ENCODE measurements at regions not wholly inside any gene's neighbourhood (a gene's known extent, or its start where the extent isn't known, plus 50 kb on each side); places are given as distances from the start of the nearest gene placed in this dataset.
"Not testable (repeated sequence)": the region's sequence is repeated elsewhere in the genome, so short reads cannot be mapped to it uniquely, and the experiment has no call there.

DNA sequence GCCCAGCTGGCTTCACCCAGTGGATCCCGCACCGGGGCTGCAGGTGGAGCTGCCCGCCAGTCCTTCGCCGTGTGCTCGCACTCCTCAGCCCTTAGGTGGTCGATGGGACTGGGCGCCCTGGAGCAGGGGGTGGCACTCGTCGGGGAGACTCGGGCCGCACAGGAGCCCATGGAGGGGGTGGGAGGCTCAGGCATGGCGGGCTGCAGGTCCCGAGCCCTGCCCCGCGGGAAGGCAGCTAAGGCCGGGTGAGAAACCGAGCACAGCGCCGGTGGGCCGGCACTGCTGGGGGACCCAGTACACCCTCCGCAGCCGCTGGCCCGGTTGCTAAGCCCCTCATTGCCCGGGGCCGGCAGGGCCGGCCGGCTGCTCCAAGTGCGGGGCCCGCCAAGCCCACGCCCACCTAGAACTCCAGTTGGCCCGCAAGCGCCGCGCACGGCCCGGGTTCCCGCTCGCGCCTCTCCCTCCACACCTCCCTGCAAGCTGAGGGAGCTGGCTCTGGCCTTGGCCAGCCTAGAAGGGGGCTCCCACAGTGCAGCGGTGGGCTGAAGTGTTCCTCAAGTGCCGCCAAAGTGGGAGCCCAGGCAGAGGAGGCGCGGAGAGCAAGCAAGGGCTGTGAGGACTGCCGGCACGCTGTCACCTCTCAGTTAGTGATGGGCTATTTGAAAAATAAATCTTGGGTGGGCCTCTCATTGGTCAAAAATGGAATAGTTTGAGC is 411.2 kb upstream of the NOX3 start:
- TF ChIP-seq, protein P1, sequence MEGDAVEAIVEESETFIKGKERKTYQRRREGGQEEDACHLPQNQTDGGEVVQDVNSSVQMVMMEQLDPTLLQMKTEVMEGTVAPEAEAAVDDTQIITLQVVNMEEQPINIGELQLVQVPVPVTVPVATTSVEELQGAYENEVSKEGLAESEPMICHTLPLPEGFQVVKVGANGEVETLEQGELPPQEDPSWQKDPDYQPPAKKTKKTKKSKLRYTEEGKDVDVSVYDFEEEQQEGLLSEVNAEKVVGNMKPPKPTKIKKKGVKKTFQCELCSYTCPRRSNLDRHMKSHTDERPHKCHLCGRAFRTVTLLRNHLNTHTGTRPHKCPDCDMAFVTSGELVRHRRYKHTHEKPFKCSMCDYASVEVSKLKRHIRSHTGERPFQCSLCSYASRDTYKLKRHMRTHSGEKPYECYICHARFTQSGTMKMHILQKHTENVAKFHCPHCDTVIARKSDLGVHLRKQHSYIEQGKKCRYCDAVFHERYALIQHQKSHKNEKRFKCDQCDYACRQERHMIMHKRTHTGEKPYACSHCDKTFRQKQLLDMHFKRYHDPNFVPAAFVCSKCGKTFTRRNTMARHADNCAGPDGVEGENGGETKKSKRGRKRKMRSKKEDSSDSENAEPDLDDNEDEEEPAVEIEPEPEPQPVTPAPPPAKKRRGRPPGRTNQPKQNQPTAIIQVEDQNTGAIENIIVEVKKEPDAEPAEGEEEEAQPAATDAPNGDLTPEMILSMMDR (IDR thresholded peaks at IDR 0.05) = not testable (repeated sequence)
- TF ChIP-seq EZH2phosphoT487 (IDR thresholded peaks at IDR 0.05) = not testable (repeated sequence)

All from neural progenitor cell (in vitro differentiated cells).